HUES48 (cell line): ENCODE measurements at regions not wholly inside any gene's neighbourhood (a gene's known extent, or its start where the extent isn't known, plus 50 kb on each side); places are given as distances from the start of the nearest gene placed in this dataset.
"Not testable (repeated sequence)": the region's sequence is repeated elsewhere in the genome, so short reads cannot be mapped to it uniquely, and the experiment has no call there.

Experiments
- H3K27ac ChIP-seq: one replicate; pipeline ENCODE4 v1.7.0; 2013; ENCODE audit warnings: low read depth, low read length, inconsistent platforms
- H3K27me3 ChIP-seq: 2 replicates; pipeline ENCODE4 v1.6.1; 2013; ENCODE audit warnings: mild to moderate bottlenecking, low read length; ENCODE audit not compliant: control insufficient read depth, insufficient read depth
- H3K36me3 ChIP-seq: 2 replicates; pipeline ENCODE4 v1.6.1; 2013; ENCODE audit warnings: low read length; ENCODE audit not compliant: control insufficient read depth, insufficient read depth
- H3K4me1 ChIP-seq: 2 replicates; pipeline ENCODE4 v1.6.1; 2013; ENCODE audit warnings: mild to moderate bottlenecking, low read length; ENCODE audit not compliant: control insufficient read depth, insufficient read depth
- H3K4me3 ChIP-seq: 2 replicates; pipeline ENCODE4 v1.5.1; 2013; ENCODE audit warnings: mild to moderate bottlenecking, low read depth, low read length
- H3K9ac ChIP-seq: 2 replicates; pipeline ENCODE4 v1.6.1; 2013; ENCODE audit warnings: mild to moderate bottlenecking, low read depth, low read length, moderate library complexity
- H3K9me3 ChIP-seq: 2 replicates; pipeline ENCODE4 v1.6.1; 2013; ENCODE audit warnings: low read length; ENCODE audit not compliant: control insufficient read depth, insufficient read depth

DNA sequence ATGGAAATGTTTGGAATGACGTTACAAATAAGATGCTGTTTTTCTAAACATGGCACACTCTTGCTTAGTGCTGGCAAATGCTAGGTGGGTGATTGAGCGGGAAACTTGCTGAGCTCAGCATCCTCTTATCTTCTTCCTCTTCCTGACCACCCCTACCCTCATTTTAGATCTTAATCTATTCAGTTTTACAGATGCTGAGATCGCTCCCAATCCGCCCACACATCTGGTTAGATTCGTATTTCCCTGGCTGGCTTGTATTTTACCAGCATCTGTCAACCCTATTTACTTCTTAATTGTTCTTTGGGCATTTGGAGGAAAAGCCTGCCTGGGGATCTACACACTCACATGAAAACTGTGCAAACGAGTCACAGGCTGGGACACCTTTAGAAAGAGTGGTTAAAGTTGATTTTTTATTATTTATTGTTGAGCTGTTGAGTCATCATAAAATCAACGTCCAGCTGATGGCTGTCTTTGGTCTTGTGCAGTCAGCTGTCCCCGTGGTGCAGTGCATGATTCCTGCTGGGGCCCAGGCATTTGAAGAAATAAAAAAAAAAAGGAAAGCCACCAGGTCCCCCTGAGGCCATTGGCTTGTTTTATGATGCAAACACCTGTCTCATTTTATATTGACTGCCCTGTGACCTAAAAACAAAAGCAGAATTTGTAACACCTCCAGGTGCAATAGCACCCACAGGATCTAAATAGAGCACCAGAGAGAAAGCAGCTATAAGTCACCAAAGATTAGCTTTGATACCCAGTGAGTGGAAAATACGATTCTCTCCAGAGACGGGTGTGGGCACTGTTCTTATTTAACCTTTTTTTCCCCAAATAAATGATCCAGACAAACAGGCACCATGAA, 258.6 kb downstream of the HS3ST3B1 start:
- no peaks in the 10 kb centered on the region for H3K9me3 ChIP-seq
- H3K27me3 ChIP-seq: no peaks in the 10 kb centered on the region
- H3K36me3 ChIP-seq: no peaks in the 10 kb centered on the region
- H3K9ac ChIP-seq: no peak overlapping the region
- H3K4me3 ChIP-seq: no peak overlapping the region
- H3K4me1 ChIP-seq: peaks cover 17% of the 10 kb centered on the region
- H3K27ac ChIP-seq: no peak overlapping the region

DNA sequence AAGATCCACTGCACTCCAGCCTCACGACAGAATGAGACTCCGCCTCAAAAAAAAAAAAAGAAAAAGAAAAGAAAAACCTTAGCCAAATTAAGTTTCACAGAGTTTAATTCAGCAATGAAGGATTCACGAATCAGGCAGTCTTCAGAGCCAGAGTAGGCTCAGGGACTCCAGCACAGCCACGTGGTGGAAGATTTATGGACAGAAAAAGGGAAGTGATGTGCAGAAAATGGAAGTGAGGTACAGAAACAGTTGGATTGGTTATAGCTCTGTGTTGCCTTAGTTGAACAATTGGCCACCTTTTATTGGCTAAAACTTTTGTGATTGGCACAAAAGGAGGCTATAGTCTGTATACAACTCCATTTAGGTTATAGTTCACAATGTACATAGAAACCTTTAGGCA, 256.6 kb downstream of the HS3ST3B1 start:
- H3K4me1 ChIP-seq: peaks cover 22% of the 10 kb centered on the region
- H3K4me3 ChIP-seq: no peak overlapping the region
- no peaks in the 10 kb centered on the region for H3K27me3 ChIP-seq
- H3K9ac ChIP-seq: no peak overlapping the region
- H3K9me3 ChIP-seq: no peaks in the 10 kb centered on the region
- no peak overlapping the region for H3K27ac ChIP-seq
- no peaks in the 10 kb centered on the region for H3K36me3 ChIP-seq

DNA sequence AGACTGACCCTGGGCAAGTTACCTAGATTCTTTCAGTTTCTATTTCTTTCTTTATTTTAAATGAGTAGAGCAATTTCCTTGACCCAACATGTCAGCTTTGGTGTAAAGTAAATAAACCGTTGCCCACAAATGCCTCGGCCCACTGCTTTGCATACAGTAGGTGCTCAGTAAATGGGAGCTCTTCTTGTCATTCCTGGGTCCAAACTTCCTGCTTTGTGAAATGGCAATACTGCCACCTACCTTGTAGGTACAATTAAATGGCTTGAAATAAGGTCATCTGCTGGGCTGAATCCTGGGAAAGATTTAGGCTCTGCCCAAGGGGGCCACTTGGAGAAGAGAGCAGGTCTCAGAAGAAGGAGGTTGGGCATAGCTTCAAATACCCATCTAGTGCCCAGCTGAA, 253.0 kb downstream of the HS3ST3B1 start:
- peaks cover 9% of the 10 kb centered on the region for H3K4me1 ChIP-seq
- no peak overlapping the region for H3K4me3 ChIP-seq
- no peak overlapping the region for H3K27ac ChIP-seq
- H3K9ac ChIP-seq: no peak overlapping the region
- no peaks in the 10 kb centered on the region for H3K27me3 ChIP-seq
- H3K9me3 ChIP-seq: no peaks in the 10 kb centered on the region
- H3K36me3 ChIP-seq: no peaks in the 10 kb centered on the region

DNA sequence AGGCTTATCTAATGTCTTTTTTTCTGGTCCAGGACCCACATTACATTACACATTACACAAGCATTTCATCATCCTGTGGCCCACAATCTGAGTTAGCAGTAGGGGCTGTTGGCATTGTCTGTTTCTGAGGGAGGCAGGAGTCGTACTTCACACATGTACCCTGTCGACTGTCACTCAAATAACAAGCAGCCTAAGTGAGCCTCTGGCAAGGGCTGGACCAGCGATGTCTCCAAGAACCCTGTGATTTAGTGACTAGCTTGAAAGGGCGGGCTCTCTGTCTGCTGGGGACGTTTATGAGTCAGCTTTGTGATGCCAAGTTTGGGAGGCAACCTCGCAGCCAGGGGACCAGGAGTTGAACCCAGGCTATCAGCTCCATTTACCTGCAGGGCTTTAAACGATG, 251.4 kb downstream of the HS3ST3B1 start:
- no peak overlapping the region for H3K27ac ChIP-seq
- H3K27me3 ChIP-seq: no peaks in the 10 kb centered on the region
- H3K4me3 ChIP-seq: no peak overlapping the region
- no peaks in the 10 kb centered on the region for H3K36me3 ChIP-seq
- no peaks in the 10 kb centered on the region for H3K9me3 ChIP-seq
- no peak overlapping the region for H3K9ac ChIP-seq
- H3K4me1 ChIP-seq: peaks cover 8% of the 10 kb centered on the region

GRCh38 chr17:14547556-14547955, 246.7 kb downstream of the HS3ST3B1 start:
- H3K4me3 ChIP-seq: no peak overlapping the region
- no peak overlapping the region for H3K27ac ChIP-seq
- no peak overlapping the region for H3K9ac ChIP-seq
- no peaks in the 10 kb centered on the region for H3K36me3 ChIP-seq
- no peaks in the 10 kb centered on the region for H3K9me3 ChIP-seq
- H3K4me1 ChIP-seq: peaks cover 6% of the 10 kb centered on the region; the same call in 1 of the 2 replicates
- no peaks in the 10 kb centered on the region for H3K27me3 ChIP-seq

DNA sequence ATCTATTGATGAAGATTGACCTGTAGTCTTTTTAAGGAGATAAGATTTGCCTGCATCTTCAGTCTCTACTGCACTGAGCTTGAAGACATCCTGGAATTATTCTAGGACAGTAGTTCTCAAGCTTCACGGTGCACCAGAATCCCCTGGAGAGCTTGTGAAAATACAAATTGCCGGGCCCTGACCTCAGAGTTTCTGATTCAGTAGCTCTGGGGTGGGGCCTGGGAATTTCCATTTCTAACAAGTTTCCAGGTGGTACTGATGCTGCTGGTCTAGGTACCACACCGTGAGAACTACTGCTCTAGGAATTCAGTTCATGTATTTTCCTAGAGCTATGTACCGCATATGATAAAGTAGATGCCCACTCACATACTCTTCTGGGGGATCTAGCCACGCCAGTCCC, 246.1 kb downstream of the HS3ST3B1 start:
- Histone ChIP-seq H3K27me3 (no peaks in the 10 kb centered on the region), H3K4me3 (no peak overlapping the region), H3K36me3 (no peaks in the 10 kb centered on the region), H3K9ac (no peak overlapping the region), H3K27ac (no peak overlapping the region), H3K4me1 (peaks cover 6% of the 10 kb centered on the region; the same call in 1 of the 2 replicates), H3K9me3 (no peaks in the 10 kb centered on the region)

GRCh38 chr17:14545156-14545906, 244.4 kb downstream of the HS3ST3B1 start:
- H3K9me3 ChIP-seq: no peaks in the 10 kb centered on the region
- H3K9ac ChIP-seq: no peak overlapping the region
- no peak overlapping the region for H3K4me3 ChIP-seq
- H3K27me3 ChIP-seq: no peaks in the 10 kb centered on the region
- no peaks in the 10 kb centered on the region for H3K36me3 ChIP-seq
- H3K4me1 ChIP-seq: peaks cover 6% of the 10 kb centered on the region; the same call in 1 of the 2 replicates
- H3K27ac ChIP-seq: no peak overlapping the region

GRCh38 chr17:14541714-14542113, 240.8 kb downstream of the HS3ST3B1 start:
- H3K4me1 ChIP-seq: peaks cover 6% of the 10 kb centered on the region; the same call in 1 of the 2 replicates
- H3K36me3 ChIP-seq: no peaks in the 10 kb centered on the region
- H3K27ac ChIP-seq: no peak overlapping the region
- H3K9me3 ChIP-seq: peaks cover 6% of the 10 kb centered on the region; the same call in 1 of the 2 replicates
- no peaks in the 10 kb centered on the region for H3K27me3 ChIP-seq
- no peak overlapping the region for H3K4me3 ChIP-seq
- no peak overlapping the region for H3K9ac ChIP-seq

DNA sequence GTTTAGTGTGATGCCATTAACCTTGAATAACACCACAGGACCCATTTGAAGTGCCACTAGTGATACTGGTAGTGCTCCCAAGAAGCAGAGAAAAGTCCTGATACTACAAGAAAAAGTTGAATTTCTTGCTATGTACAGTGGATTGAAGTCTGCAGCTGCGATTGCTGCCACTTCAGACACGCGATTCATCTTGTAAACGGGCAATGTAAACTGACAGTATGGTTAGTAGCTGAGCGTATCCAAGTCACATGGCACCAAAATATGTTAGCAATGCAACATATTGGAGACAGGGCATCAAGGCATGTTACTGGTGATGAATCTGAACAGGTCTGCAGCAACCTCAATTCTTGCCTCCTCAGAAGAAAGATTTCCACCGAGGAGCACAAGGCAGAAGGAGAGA, 238.9 kb downstream of the HS3ST3B1 start:
- Histone ChIP-seq H3K27ac (no peak overlapping the region), H3K4me3 (no peak overlapping the region), H3K36me3 (no peaks in the 10 kb centered on the region), H3K4me1 (no peaks in the 10 kb centered on the region), H3K27me3 (no peaks in the 10 kb centered on the region), H3K9ac (no peak overlapping the region), H3K9me3 (peaks cover 6% of the 10 kb centered on the region; the same call in 1 of the 2 replicates)

- not testable (repeated sequence) for H3K4me3 ChIP-seq, H3K9me3 ChIP-seq, H3K27ac ChIP-seq, H3K9ac ChIP-seq, H3K4me1 ChIP-seq, H3K36me3 ChIP-seq, H3K27me3 ChIP-seq
These were observed 231.4 kb downstream of the HS3ST3B1 start for GRCh38 chr17:14532242-14532641.
